Gastrocnemius medialis (tissue), 4 donors: ENCODE measurements at regions not wholly inside any gene's neighbourhood (a gene's known extent, or its start where the extent isn't known, plus 50 kb on each side); places are given as distances from the start of the nearest gene placed in this dataset.

Source experiments
- ATAC-seq, 2 donors: fragments of 150-250 bp; one replicate each; pipeline ENCODE4 v1.9.1; 2016
- DNase-seq, 2 donors: peaks; one replicate each; pipeline ENCODE4 v3.0.0-alpha.2; 2019
- H3K27ac ChIP-seq, 4 donors: fragments of 200-600 bp; sonication (generic); 1 replicate in 1 of 4; 2 replicates in 3 of 4; pipeline ENCODE4 v1.5.1; 2016 to 2018; ENCODE audit warnings: mild to moderate bottlenecking in 2 of 4, moderate library complexity in 1 of 4
- H3K27me3 ChIP-seq, 3 donors: fragments of 200-600 bp; sonication (generic) in 2 of 3; 1 replicate in 1 of 3; 2 replicates in 2 of 3; pipeline versions ENCODE4 v1.5.1 to v1.6.0; 2016 to 2019; ENCODE audit warnings: mild to moderate bottlenecking in 1 of 3, moderate library complexity in 1 of 3
- H3K36me3 ChIP-seq, 2 donors: fragments of 200-600 bp; sonication (generic) in 1 of 2; one replicate each; pipeline ENCODE4 v1.5.1; 2017 to 2018
- H3K4me1 ChIP-seq, 2 donors: fragments of 200-600 bp; sonication (generic) in 1 of 2; one replicate each; pipeline ENCODE4 v1.5.1; 2016 to 2017; ENCODE audit warnings: mild to moderate bottlenecking in 2 of 2
- H3K4me3 ChIP-seq, 4 donors: fragments of 200-600 bp; sonication (generic) in 3 of 4; 1 replicate in 1 of 4; 2 replicates in 3 of 4; pipeline ENCODE4 v1.5.1; 2016 to 2019; ENCODE audit warnings: mild to moderate bottlenecking in 2 of 4
- H3K9me3 ChIP-seq, 3 donors: fragments of 200-600 bp; sonication (generic) in 2 of 3; 1 replicate in 1 of 3; 2 replicates in 2 of 3; pipeline ENCODE4 v1.5.1; 2016 to 2019
- POLR2A ChIP-seq, 2 donors: fragments of 450-650 bp; IDR thresholded peaks; one replicate each; pipeline ENCODE4 v1.6.1; 2017; ENCODE audit warnings: antibody characterized with exemption in 2 of 2, mild to moderate bottlenecking in 2 of 2, moderate library complexity in 2 of 2
- in situ Hi-C, 4 donors: fragments of 200-750 bp; cut with MboI; loops; one replicate each; pipeline versions ENCODE4 v1.15.0 to v1.8.0; 2017; ENCODE audit warnings: low sequenced_read_pairs in 4 of 4
- intact Hi-C: fragments of 100-400 bp; cut with DNase I; formaldehyde crosslinking; loops from one replicate; pipeline ENCODE4 v1.15.1; 2023; ENCODE audit warnings: low total_unique reads
- TF ChIP-seq, protein P1 (sequence below), 5 experiments: fragments of 450-650 bp in 3 of 5; fragments of 200-600 bp in 2 of 5; sonication (generic) in 2 of 5; IDR thresholded peaks in 4 of 5; conservative IDR thresholded peaks in 1 of 5; 1 replicate in 4 of 5; 2 replicates in 1 of 5; pipeline ENCODE4 v1.5.1; 2016 to 2019; ENCODE audit warnings: antibody characterized with exemption in 5 of 5, mild to moderate bottlenecking in 3 of 5, moderate library complexity in 3 of 5

DNA sequence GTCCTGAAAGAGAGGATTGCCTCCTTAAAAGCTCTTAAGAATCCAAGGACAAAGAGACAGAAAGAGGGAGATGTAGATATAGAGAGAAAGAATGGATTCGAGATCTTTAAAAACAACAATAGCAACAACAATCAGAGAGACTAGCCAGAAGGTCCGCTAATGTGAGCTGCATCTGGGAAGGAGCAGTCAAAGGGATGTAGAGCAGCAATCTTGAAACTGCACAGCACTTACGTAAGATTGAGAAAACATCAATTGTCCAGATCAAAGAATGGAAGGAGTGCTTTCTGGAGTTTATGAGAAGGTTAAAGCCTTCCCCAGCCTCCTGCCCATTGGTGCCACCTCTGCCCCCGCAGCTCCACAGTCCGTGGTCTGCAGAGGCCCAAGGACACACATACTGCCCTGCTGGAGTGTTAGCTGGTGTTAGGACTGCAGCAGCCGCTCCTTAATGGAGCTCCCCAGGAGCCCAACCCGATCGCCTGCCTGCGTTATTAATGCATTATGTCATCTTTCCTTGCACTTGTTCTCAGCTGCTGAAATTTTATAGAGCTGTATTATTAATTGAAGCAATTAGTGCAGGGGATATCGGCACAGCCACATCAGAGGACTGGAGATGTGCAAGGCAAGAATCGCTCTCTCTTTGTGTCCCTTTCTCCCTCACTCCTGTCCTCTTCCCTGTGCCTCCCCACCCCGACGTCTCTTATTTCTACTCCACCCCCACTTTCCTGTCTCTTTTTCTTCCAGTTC lies 73.0 kb upstream of the CALM2 start:
- Histone ChIP-seq H3K4me3 (no peak overlapping the region), H3K9me3 (no peaks in the 10 kb centered on the region), H3K4me1 (no peaks in the 10 kb centered on the region), H3K27me3 (no peaks in the 10 kb centered on the region), H3K27ac (no peak overlapping the region), H3K36me3 (no peaks in the 10 kb centered on the region)
- intact Hi-C loops (no loop called here), in situ Hi-C loops (no loop called here)
- no peak for TF ChIP-seq POLR2A (IDR thresholded peaks at IDR 0.05)
- TF ChIP-seq, protein P1, sequence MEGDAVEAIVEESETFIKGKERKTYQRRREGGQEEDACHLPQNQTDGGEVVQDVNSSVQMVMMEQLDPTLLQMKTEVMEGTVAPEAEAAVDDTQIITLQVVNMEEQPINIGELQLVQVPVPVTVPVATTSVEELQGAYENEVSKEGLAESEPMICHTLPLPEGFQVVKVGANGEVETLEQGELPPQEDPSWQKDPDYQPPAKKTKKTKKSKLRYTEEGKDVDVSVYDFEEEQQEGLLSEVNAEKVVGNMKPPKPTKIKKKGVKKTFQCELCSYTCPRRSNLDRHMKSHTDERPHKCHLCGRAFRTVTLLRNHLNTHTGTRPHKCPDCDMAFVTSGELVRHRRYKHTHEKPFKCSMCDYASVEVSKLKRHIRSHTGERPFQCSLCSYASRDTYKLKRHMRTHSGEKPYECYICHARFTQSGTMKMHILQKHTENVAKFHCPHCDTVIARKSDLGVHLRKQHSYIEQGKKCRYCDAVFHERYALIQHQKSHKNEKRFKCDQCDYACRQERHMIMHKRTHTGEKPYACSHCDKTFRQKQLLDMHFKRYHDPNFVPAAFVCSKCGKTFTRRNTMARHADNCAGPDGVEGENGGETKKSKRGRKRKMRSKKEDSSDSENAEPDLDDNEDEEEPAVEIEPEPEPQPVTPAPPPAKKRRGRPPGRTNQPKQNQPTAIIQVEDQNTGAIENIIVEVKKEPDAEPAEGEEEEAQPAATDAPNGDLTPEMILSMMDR (IDR thresholded peaks at IDR 0.05 in 4 of 5, conservative IDR thresholded peaks at IDR 0.05 in 1 of 5), result no peak
- ATAC-seq (no peak), DNase-seq (no peak)

DNA sequence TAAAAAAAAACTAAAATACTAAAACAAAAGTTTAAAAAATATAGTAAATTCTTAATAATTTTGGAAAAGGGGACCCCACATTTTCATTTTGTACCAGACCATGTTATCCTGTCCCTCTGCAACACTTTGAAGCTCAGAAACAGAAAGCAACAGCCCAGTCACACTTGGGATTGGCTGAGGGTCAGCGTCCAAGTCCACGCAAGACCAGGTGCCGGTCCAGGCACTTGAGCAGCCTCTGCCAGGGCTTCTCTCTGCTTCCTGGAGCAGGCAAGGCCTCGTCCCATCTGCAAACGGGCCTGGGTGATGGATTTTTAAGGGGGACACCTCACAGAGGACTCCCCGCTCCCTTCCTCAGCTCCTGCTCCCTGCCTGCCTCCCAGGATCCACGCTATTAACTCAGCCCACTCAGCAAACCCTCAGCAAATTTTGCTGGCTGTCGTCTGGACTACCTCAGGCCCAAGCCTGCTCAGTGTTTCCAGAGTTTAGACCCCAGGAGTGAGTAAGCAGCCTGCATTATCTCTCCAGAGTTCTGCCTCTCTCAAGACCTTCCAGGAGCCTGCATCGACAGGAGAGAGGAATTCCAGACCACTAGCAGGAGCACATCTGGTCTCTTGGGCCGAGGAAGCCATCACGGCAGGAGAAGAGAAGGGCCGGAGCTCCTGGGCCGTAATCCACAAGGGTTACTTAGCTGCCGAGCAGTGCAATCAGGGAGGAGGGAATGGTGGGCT lies 67.4 kb upstream of the CALM2 start:
- no peak for ATAC-seq
- in situ Hi-C loops, result no loop called here

DNA sequence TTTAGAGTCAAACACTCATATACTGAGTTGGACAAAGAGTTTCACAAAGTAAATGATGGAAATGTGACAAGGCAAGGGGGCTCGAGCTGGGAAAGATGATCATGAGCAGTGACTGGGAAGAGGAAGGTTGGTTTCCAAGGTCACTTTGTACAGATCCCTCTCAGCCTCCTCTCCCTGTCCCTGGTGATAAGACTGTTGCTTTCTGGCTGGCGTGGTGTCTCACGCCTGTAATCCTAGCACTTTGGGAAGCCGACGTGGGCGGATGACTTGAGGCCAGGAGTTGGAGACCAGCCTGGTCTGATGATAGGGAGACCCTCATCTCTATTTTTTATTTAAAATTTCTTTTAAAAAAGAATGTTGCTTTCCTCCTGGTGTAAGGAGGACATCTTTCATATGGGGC lies 65.4 kb upstream of the CALM2 start:
- ATAC-seq (no peak), DNase-seq (no peak)
- no peak overlapping the region for H3K4me3 ChIP-seq
- no peaks in the 10 kb centered on the region for H3K4me1 ChIP-seq
- in situ Hi-C loops, result no loop called here
- intact Hi-C loops, result no loop called here
- H3K27me3 ChIP-seq, result no peaks in the 10 kb centered on the region
- H3K9me3 ChIP-seq, result no peaks in the 10 kb centered on the region
- H3K27ac ChIP-seq, result no peak overlapping the region
- H3K36me3 ChIP-seq, result no peaks in the 10 kb centered on the region
- TF ChIP-seq POLR2A (IDR thresholded peaks at IDR 0.05), result no peak
- TF ChIP-seq, protein P1 (IDR thresholded peaks at IDR 0.05 in 4 of 5, conservative IDR thresholded peaks at IDR 0.05 in 1 of 5), result no peak

More for the DNA sequence above, 67.4 kb upstream of the CALM2 start:
- Histone ChIP-seq H3K9me3 (no peaks in the 10 kb centered on the region), H3K4me3 (no peak overlapping the region), H3K27ac (no peak overlapping the region), H3K36me3 (no peaks in the 10 kb centered on the region), H3K4me1 (no peaks in the 10 kb centered on the region), H3K27me3 (no peaks in the 10 kb centered on the region)
- intact Hi-C loops, result no loop called here
- no peak for DNase-seq
- TF ChIP-seq, protein P1 (IDR thresholded peaks at IDR 0.05 in 4 of 5, conservative IDR thresholded peaks at IDR 0.05 in 1 of 5), result no peak
- TF ChIP-seq POLR2A (IDR thresholded peaks at IDR 0.05), result no peak

DNA sequence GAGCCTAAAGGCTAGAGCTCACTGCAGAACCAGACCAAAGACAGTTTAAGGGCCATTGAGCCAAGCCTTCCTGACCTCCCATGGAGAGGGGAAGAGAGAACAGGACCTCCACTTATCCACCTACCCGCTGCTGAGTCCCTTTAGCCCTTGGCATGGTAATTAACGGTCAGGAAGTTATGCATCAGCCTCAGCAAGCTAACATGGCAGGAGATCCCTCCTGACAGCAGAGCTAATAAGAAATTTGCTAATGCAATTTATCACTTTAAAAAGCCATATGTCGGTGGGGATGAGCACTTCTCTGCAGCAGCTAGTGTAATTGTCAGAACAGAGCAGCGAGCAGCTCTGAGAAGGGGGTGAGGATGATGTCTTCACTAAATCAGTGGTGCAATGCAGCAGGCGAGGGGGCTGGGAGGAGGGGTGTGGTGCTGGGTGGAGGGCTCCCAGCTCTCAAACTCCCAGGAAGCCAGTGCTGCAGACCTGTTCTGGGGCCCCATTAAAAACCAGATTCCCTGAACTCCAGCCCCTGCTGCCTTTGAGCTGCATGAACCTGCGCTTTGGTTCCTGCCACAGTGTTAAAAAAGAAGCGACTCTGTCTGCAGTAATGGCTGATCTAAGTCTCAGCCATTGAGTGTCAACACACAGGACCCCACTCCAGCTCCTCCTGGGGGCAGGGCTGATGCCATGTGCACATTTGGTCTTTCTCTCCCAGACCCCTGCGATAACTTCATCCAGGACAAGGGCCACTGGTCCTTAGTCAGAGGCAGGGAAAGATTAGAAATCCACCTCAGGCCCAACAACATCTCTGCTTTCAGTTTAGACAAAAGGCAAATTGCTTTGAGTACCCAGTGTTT lies 63.0 kb upstream of the CALM2 start:
- intact Hi-C loops (no loop called here), in situ Hi-C loops (no loop called here)
- no peak for TF ChIP-seq POLR2A (IDR thresholded peaks at IDR 0.05)
- TF ChIP-seq, protein P1 (IDR thresholded peaks at IDR 0.05 in 4 of 5, conservative IDR thresholded peaks at IDR 0.05 in 1 of 5), result no peak
- H3K4me3 ChIP-seq, result no peak overlapping the region
- DNase-seq (no peak), ATAC-seq (no peak)
- no peaks in the 10 kb centered on the region for H3K36me3 ChIP-seq
- no peaks in the 10 kb centered on the region for H3K27me3 ChIP-seq
- H3K9me3 ChIP-seq, result no peaks in the 10 kb centered on the region
- no peak overlapping the region for H3K27ac ChIP-seq
- H3K4me1 ChIP-seq, result no peaks in the 10 kb centered on the region
